ENCODE measurements at regions not wholly inside any gene's neighbourhood (a gene's known extent, or its start where the extent isn't known, plus 50 kb on each side); places are given as distances from the start of the nearest gene placed in this dataset.
"Not testable (repeated sequence)": the region's sequence is repeated elsewhere in the genome, so short reads cannot be mapped to it uniquely, and the experiment has no call there.

GRCh38 chr9:90523958-90524357, 118.7 kb downstream of the DIRAS2 start (continued):
- TF ChIP-seq SRF (IDR thresholded peaks at IDR 0.05; ENCODE audit: low read depth), result no peak
- TF ChIP-seq ZBTB33 (IDR thresholded peaks at IDR 0.05; ENCODE audit: extremely low read depth, insufficient replicate concordance, low read length), result no peak
- no peak for TF ChIP-seq EZH2phosphoT487 (IDR thresholded peaks at IDR 0.05; ENCODE audit: borderline replicate concordance)
- TF ChIP-seq FOSL1 (IDR thresholded peaks at IDR 0.05; ENCODE audit: low read depth), result no peak

GRCh38 chr9:90526386-90526785, 116.2 kb downstream of the DIRAS2 start:
- intact Hi-C loops (cut with micrococcal nuclease), result no loop called here
- Histone ChIP-seq H3K27ac (ENCODE audit: low read depth, low read length) (no peak overlapping the region), H3K79me2 (ENCODE audit: insufficient read depth, low read length) (no peaks in the 10 kb centered on the region), H3K36me3 (ENCODE audit: control insufficient read depth in 1 of 2, insufficient read depth in 2 of 2, low read length in 2 of 2) (no peaks in the 10 kb centered on the region), H4K20me1 (ENCODE audit: insufficient read depth) (no peaks in the 10 kb centered on the region), H3K9me3 (ENCODE audit: control insufficient read depth in 1 of 2, insufficient read depth in 1 of 2, low read depth in 1 of 2, low read length in 2 of 2) (no peaks in the 10 kb centered on the region), H2AFZ (ENCODE audit: low read depth, low read length, poor library complexity, severe bottlenecking) (no peak overlapping the region), H3K9me2 (ENCODE audit: insufficient read depth) (no peaks in the 10 kb centered on the region), H3K9ac (ENCODE audit: low read length) (no peak overlapping the region), H3K4me2 (ENCODE audit: low read length) (no peak overlapping the region), H3K4me3 (replicated peaks in 1 of 2; ENCODE audit: low read depth in 1 of 2, low read length in 2 of 2) (no peak overlapping the region), H3K27me3 (ENCODE audit: insufficient read depth, low read length) (peaks cover 21% of the 10 kb centered on the region), H3K4me1 (ENCODE audit: control insufficient read depth in 1 of 2, insufficient read depth in 2 of 2, low read length in 2 of 2) (no peaks in the 10 kb centered on the region)
- ATAC-seq (no peak), DNase-seq (ENCODE audit: low read depth, low spot score) (no peak)
- CTCF ChIA-PET, result no interaction called here
- no TSS peak for BruUV-seq (replicated peaks)
- POLR2A ChIA-PET, result no interaction called here
- TF ChIP-seq EGR1 (IDR thresholded peaks at IDR 0.05; ENCODE audit: low read depth) (no peak), EZH2 (IDR thresholded peaks at IDR 0.05) (no peak), EZH2phosphoT487 (IDR thresholded peaks at IDR 0.05; ENCODE audit: borderline replicate concordance) (no peak)
- RAD21 ChIA-PET (ENCODE audit: low non-redundant PET in 1 of 2, low total read pairs in 2 of 2, uncharacterized antibody in 2 of 2, unreplicated experiment in 2 of 2), result no interaction called here

GRCh38 chr9:90536094-90536493, 106.5 kb downstream of the DIRAS2 start:
- intact Hi-C loops (cut with micrococcal nuclease); H3K27ac ChIP-seq (ENCODE audit: low read depth, low read length); CTCF ChIA-PET; H3K9me2 ChIP-seq (ENCODE audit: insufficient read depth); ATAC-seq; H4K20me1 ChIP-seq (ENCODE audit: insufficient read depth); BruUV-seq (replicated peaks); RAD21 ChIA-PET (ENCODE audit: low non-redundant PET in 1 of 2, low total read pairs in 2 of 2, uncharacterized antibody in 2 of 2, unreplicated experiment in 2 of 2); H3K9ac ChIP-seq (ENCODE audit: low read length); DNase-seq (ENCODE audit: low read depth, low spot score); H3K36me3 ChIP-seq (ENCODE audit: control insufficient read depth in 1 of 2, insufficient read depth in 2 of 2, low read length in 2 of 2); H3K4me1 ChIP-seq (ENCODE audit: control insufficient read depth in 1 of 2, insufficient read depth in 2 of 2, low read length in 2 of 2); H3K9me3 ChIP-seq (ENCODE audit: control insufficient read depth in 1 of 2, insufficient read depth in 1 of 2, low read depth in 1 of 2, low read length in 2 of 2); POLR2A ChIA-PET; H3K79me2 ChIP-seq (ENCODE audit: insufficient read depth, low read length); H2AFZ ChIP-seq (ENCODE audit: low read depth, low read length, poor library complexity, severe bottlenecking); H3K4me3 ChIP-seq (replicated peaks in 1 of 2; ENCODE audit: low read depth in 1 of 2, low read length in 2 of 2); H3K4me2 ChIP-seq (ENCODE audit: low read length): not testable (repeated sequence)
- peaks cover 58% of the 10 kb centered on the region for H3K27me3 ChIP-seq (ENCODE audit: insufficient read depth, low read length)
